Uterus (tissue), 3 donors: ENCODE measurements at regions not wholly inside any gene's neighbourhood (a gene's known extent, or its start where the extent isn't known, plus 50 kb on each side); places are given as distances from the start of the nearest gene placed in this dataset.

ENCODE experiments used
- DNase-seq, 2 donors: peaks; one replicate each; pipeline ENCODE4 v3.0.0-alpha.2; 2019 to 2020
- H3K27ac ChIP-seq, 2 donors: fragments of 200-600 bp; sonication (generic); 1 replicate in 1 of 2; 2 replicates in 1 of 2; pipeline ENCODE4 v1.5.1; 2016 to 2018
- H3K27me3 ChIP-seq, 2 donors: fragments of 200-600 bp; sonication (generic); one replicate each; pipeline ENCODE4 v1.5.1; 2018 to 2019; ENCODE audit warnings: control low read depth in 1 of 2
- H3K36me3 ChIP-seq, 2 donors: fragments of 200-600 bp; sonication (generic); one replicate each; pipeline ENCODE4 v1.5.1; 2019; ENCODE audit warnings: control low read depth in 1 of 2
- H3K4me1 ChIP-seq, 2 donors: fragments of 200-600 bp; sonication (generic); one replicate each; pipeline ENCODE4 v1.5.1; 2018 to 2019; ENCODE audit warnings: control low read depth in 1 of 2
- H3K4me3 ChIP-seq, 2 donors: fragments of 200-600 bp; sonication (generic); 1 replicate in 1 of 2; 2 replicates in 1 of 2; pipeline ENCODE4 v1.5.1; 2018 to 2019; ENCODE audit warnings: mild to moderate bottlenecking in 1 of 2
- H3K9me3 ChIP-seq, 2 donors: fragments of 200-600 bp; sonication (generic); one replicate each; pipeline ENCODE4 v1.5.1; 2019; ENCODE audit warnings: control low read depth in 1 of 2
- CTCF ChIP-seq, 4 experiments: fragments of 200-600 bp in 2 of 4; fragments of 450-650 bp in 2 of 4; sonication (generic) in 2 of 4; IDR thresholded peaks; one replicate each; pipeline ENCODE4 v1.5.1; 2016 to 2019; ENCODE audit warnings: antibody characterized with exemption in 4 of 4, mild to moderate bottlenecking in 2 of 4, moderate library complexity in 1 of 4
- POLR2A ChIP-seq, 2 donors: fragments of 450-650 bp; IDR thresholded peaks; one replicate each; pipeline ENCODE4 v1.6.1; 2016; ENCODE audit warnings: antibody characterized with exemption in 2 of 2, mild to moderate bottlenecking in 1 of 2, moderate library complexity in 1 of 2
- intact Hi-C: fragments of 100-400 bp; cut with DNase I; formaldehyde crosslinking; loops from one replicate; pipeline ENCODE4 v1.15.1; 2023; ENCODE audit warnings: low total_unique reads
- donor health status: DM: yes; HTN: yes; CAD: no.

- Histone ChIP-seq H3K27me3 (no peaks in the 10 kb centered on the region), H3K9me3 (no peaks in the 10 kb centered on the region), H3K36me3 (no peaks in the 10 kb centered on the region), H3K4me3 (no peak overlapping the region), H3K27ac (no peak overlapping the region), H3K4me1 (no peaks in the 10 kb centered on the region)
- intact Hi-C loops: no loop called here
- no peak for TF ChIP-seq CTCF (IDR thresholded peaks at IDR 0.05)
- no peak for TF ChIP-seq POLR2A (IDR thresholded peaks at IDR 0.05)
- no peak for DNase-seq
These were observed 208.3 kb downstream of the TLE1 start for GRCh38 chr9:81480828-81481604.

- TF ChIP-seq POLR2A (IDR thresholded peaks at IDR 0.05): no peak
- H3K27me3 ChIP-seq: no peaks in the 10 kb centered on the region
- H3K36me3 ChIP-seq: no peaks in the 10 kb centered on the region
- DNase-seq: no peak
- H3K27ac ChIP-seq: no peak overlapping the region
- no peaks in the 10 kb centered on the region for H3K4me1 ChIP-seq
- intact Hi-C loops: no loop called here
- H3K4me3 ChIP-seq: no peak overlapping the region
- no peaks in the 10 kb centered on the region for H3K9me3 ChIP-seq
These were observed 209.8 kb downstream of the TLE1 start for GRCh38 chr9:81479573-81479972.

GRCh38 chr9:81477669-81478068, 211.7 kb downstream of the TLE1 start:
- H3K27ac ChIP-seq: no peak overlapping the region
- no peak overlapping the region for H3K4me3 ChIP-seq
- intact Hi-C loops: no loop called here
- no peaks in the 10 kb centered on the region for H3K27me3 ChIP-seq
- no peaks in the 10 kb centered on the region for H3K36me3 ChIP-seq
- H3K9me3 ChIP-seq: no peaks in the 10 kb centered on the region
- DNase-seq: no peak
- TF ChIP-seq CTCF (IDR thresholded peaks at IDR 0.05) (no peak), POLR2A (IDR thresholded peaks at IDR 0.05) (no peak)
- H3K4me1 ChIP-seq: no peaks in the 10 kb centered on the region

- no peak for DNase-seq
- intact Hi-C loops: no loop called here
- Histone ChIP-seq H3K9me3 (no peaks in the 10 kb centered on the region), H3K4me3 (no peak overlapping the region), H3K36me3 (no peaks in the 10 kb centered on the region), H3K27me3 (no peaks in the 10 kb centered on the region), H3K27ac (no peak overlapping the region), H3K4me1 (no peaks in the 10 kb centered on the region)
- TF ChIP-seq CTCF (IDR thresholded peaks at IDR 0.05): no peak
- TF ChIP-seq POLR2A (IDR thresholded peaks at IDR 0.05): no peak
These were observed 212.4 kb downstream of the TLE1 start for GRCh38 chr9:81476813-81477490.

- Histone ChIP-seq H3K4me3 (no peak overlapping the region), H3K27ac (no peak overlapping the region), H3K4me1 (no peaks in the 10 kb centered on the region), H3K9me3 (no peaks in the 10 kb centered on the region), H3K27me3 (no peaks in the 10 kb centered on the region), H3K36me3 (no peaks in the 10 kb centered on the region)
- DNase-seq: no peak
- TF ChIP-seq POLR2A (IDR thresholded peaks at IDR 0.05): no peak
- no peak for TF ChIP-seq CTCF (IDR thresholded peaks at IDR 0.05)
- intact Hi-C loops: no loop called here
These were observed 214.6 kb downstream of the TLE1 start for GRCh38 chr9:81474792-81475191.
